ENCODE measurements at regions not wholly inside any gene's neighbourhood (a gene's known extent, or its start where the extent isn't known, plus 50 kb on each side); places are given as distances from the start of the nearest gene placed in this dataset.

GRCh38 chr14:22263961-22264360, 325.1 kb downstream of the DAD1 start:
- Histone ChIP-seq H4K5ac (ENCODE audit: insufficient read length, low read depth, low read length) (no peak overlapping the region), H4K8ac (ENCODE audit: extremely low read depth, insufficient read depth, low read length) (no peak overlapping the region), H3K27ac (ENCODE audit: low read depth, low read length) (no peak overlapping the region), H4K20me1 (replicated peaks in 1 of 2; ENCODE audit: control insufficient read depth in 1 of 2, insufficient read depth in 2 of 2, low read length in 2 of 2) (no peaks in the 10 kb centered on the region), H2BK5ac (ENCODE audit: low read depth, low read length) (no peak overlapping the region), H2AK5ac (ENCODE audit: low read depth, low read length) (no peak overlapping the region), H3K4ac (replicated peaks; ENCODE audit: insufficient read length, low read depth, low read length) (no peak overlapping the region), H2BK120ac (replicated peaks; ENCODE audit: low read depth, low read length) (no peak overlapping the region), H3K9me3 (ENCODE audit: insufficient read depth in 2 of 2, low read depth in 1 of 2, low read length in 1 of 2) (no peaks in the 10 kb centered on the region; a peak in 1 of 4 replicates), H3K79me2 (ENCODE audit: control insufficient read depth in 1 of 2, insufficient read depth in 2 of 2, low read length in 2 of 2) (no peaks in the 10 kb centered on the region), H3K18ac (ENCODE audit: extremely low read depth, low read length) (no peak overlapping the region), H2BK20ac (ENCODE audit: low read length) (no peak overlapping the region), H3K36me3 (ENCODE audit: control insufficient read depth in 2 of 4, insufficient read depth in 4 of 4, low read length in 3 of 4) (no peaks in the 10 kb centered on the region), H3K23ac (ENCODE audit: insufficient read length) (no peak overlapping the region), H3K14ac (ENCODE audit: insufficient read length) (no peak overlapping the region), H2AFZ (ENCODE audit: low read length) (no peak overlapping the region), H3K79me1 (ENCODE audit: low read depth, low read length) (no peaks in the 10 kb centered on the region), H4K91ac (replicated peaks; ENCODE audit: insufficient read length, low read length) (no peak overlapping the region), H3K56ac (replicated peaks; ENCODE audit: insufficient read length, low read depth, low read length) (no peak overlapping the region), H3K4me2 (ENCODE audit: insufficient read depth in 1 of 2, low read depth in 2 of 2, low read length in 2 of 2) (no peak overlapping the region), H3K4me1 (replicated peaks in 1 of 4; ENCODE audit: control insufficient read depth in 3 of 4, insufficient read depth in 4 of 4, low read length in 3 of 4) (peaks cover 0 to 4% (median under 1%) of the 10 kb centered on the region in 4 experiments; a peak in 2 of 7 replicates), H3K4me3 (ENCODE audit: extremely low read depth in 1 of 4, insufficient read depth in 2 of 4, low read depth in 3 of 4, low read length in 4 of 4) (no peak overlapping the region), H3K23me2 (ENCODE audit: low read depth, low read length) (no peaks in the 10 kb centered on the region), H2BK12ac (ENCODE audit: low read depth, low read length) (no peak overlapping the region), H3K9ac (replicated peaks in 1 of 4; ENCODE audit: extremely low read depth in 1 of 4, low read depth in 3 of 4, low read length in 3 of 4) (no peak overlapping the region), H3K27me3 (replicated peaks in 1 of 4; ENCODE audit: control insufficient read depth in 3 of 4, extremely low read depth in 1 of 4, insufficient read depth in 3 of 4, low read length in 3 of 4) (no peaks in the 10 kb centered on the region), H2BK15ac (ENCODE audit: low read length) (no peak overlapping the region)
- FAIRE-seq (no peak), DNase-seq (ENCODE audit: low read depth in 1 of 2, low spot score in 2 of 2) (no peak)
- WGBS, 2 experiments (ENCODE audit: extremely low coverage in 1 of 2, insufficient coverage in 1 of 2, insufficient read length in 1 of 2, insufficient replicate concordance in 2 of 2, low coverage in 1 of 2, low lambda C conversion rate in 2 of 2, missing lambda C conversion rate in 1 of 2) = 95% methylated on average over 1 of the region's 1 CpG; no CpG with 5 or more reads in 1 of the 2 experiments
- ChIA-PET POLR2A (ENCODE audit: partially characterized antibody) (no interaction called here), CTCF (ENCODE audit: partially characterized antibody) (interaction anchor here (0.7 to 2.6 kb wide), 10 partner anchors 11 to 137 kb away, joined by 3 to 10 read pairs (median 4); no protein-coding TSS in a partner anchor)
- TF ChIP-seq PHF8 (conservative IDR thresholded peaks at IDR 0.05; ENCODE audit: low read depth, low read length) (no peak), SP4 (IDR thresholded peaks at IDR 0.05; ENCODE audit: low read length) (no peak), CREB1 (IDR thresholded peaks at IDR 0.05) (no peak), RFX5 (IDR thresholded peaks at IDR 0.05; ENCODE audit: borderline replicate concordance, low read depth, low read length) (no peak), JUND (IDR thresholded peaks at IDR 0.05; ENCODE audit: low read length) (no peak), CHD2 (IDR thresholded peaks at IDR 0.05; ENCODE audit: low read length) (no peak), NANOG (IDR thresholded peaks at IDR 0.05; ENCODE audit: insufficient read depth, low read depth, low read length, poor library complexity, severe bottlenecking) (no peak)
